Thyroid gland (tissue), 4 donors: ENCODE measurements at regions not wholly inside any gene's neighbourhood (a gene's known extent, or its start where the extent isn't known, plus 50 kb on each side); places are given as distances from the start of the nearest gene placed in this dataset.

Experiments used
- POLR2A ChIP-seq, 2 donors: fragments of 450-650 bp; IDR thresholded peaks; one replicate each; pipeline ENCODE4 v1.6.1; 2017; ENCODE audit warnings: antibody characterized with exemption in 2 of 2, mild to moderate bottlenecking in 2 of 2, moderate library complexity in 1 of 2
- TF ChIP-seq, protein P1 (sequence below), 6 experiments: fragments of 200-600 bp in 3 of 6; fragments of 450-650 bp in 3 of 6; sonication (generic) in 3 of 6; IDR thresholded peaks; one replicate each; pipeline ENCODE4 v1.5.1; 2016 to 2019; ENCODE audit warnings: antibody characterized with exemption in 6 of 6, mild to moderate bottlenecking in 2 of 6, inconsistent platforms in 1 of 6, moderate library complexity in 1 of 6

DNA sequence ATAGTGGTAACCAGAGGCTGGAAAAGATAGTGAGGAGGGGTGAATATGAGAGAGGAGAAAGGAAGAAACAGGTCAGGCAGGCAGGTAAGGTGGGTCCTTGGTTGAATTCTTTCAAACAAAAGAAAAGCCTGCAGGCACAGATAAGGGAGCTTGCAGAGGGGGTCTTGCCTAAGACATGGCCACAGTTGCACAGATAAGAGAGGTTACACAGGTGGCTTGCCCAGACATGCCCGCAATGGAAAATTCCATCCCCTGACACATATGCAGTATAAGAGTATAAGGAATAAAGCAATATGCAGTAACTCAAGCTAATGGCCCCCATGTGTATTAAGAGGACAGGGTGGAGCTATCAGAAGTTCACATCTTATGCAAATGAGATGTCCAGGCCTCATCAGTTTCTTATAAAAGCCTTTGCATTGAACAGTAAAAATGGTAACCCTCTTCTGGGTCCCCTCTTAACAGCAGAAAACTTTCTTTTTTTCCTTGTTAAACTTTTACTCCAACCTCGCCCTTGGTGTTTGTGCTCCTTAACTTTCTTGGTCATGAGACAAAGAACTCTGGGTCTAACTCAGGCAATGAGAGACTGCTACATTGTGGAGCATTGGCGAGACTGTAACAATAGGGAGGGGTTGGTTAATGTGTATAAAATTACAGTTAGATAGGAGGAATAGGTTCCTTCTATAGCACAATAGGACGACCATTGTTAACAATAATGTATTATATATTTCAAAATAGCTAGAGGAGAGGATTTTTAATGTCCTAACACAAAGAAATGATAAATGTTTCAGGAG is 764.6 kb downstream of the TSN start:
- TF ChIP-seq, protein P1, sequence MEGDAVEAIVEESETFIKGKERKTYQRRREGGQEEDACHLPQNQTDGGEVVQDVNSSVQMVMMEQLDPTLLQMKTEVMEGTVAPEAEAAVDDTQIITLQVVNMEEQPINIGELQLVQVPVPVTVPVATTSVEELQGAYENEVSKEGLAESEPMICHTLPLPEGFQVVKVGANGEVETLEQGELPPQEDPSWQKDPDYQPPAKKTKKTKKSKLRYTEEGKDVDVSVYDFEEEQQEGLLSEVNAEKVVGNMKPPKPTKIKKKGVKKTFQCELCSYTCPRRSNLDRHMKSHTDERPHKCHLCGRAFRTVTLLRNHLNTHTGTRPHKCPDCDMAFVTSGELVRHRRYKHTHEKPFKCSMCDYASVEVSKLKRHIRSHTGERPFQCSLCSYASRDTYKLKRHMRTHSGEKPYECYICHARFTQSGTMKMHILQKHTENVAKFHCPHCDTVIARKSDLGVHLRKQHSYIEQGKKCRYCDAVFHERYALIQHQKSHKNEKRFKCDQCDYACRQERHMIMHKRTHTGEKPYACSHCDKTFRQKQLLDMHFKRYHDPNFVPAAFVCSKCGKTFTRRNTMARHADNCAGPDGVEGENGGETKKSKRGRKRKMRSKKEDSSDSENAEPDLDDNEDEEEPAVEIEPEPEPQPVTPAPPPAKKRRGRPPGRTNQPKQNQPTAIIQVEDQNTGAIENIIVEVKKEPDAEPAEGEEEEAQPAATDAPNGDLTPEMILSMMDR (IDR thresholded peaks at IDR 0.05) = no peak
- no peak for TF ChIP-seq POLR2A (IDR thresholded peaks at IDR 0.05)
